NCI-H128 (cell line): ENCODE measurements at regions not wholly inside any gene's neighbourhood (a gene's known extent, or its start where the extent isn't known, plus 50 kb on each side); places are given as distances from the start of the nearest gene placed in this dataset.

Experiments
- DNase-seq: peaks from one replicate; lab custom pipeline; 2025; ENCODE audit not compliant: unreplicated experiment; lab: John Stamatoyannopoulos, UW

GRCh38 chr13:111924678-111925075 is 142.3 kb upstream of the SOX1 start:
- DNase-seq: no peak

GRCh38 chr13:111925146-111925875 is 141.6 kb upstream of the SOX1 start:
- DNase-seq: no peak

GRCh38 chr13:111926501-111927180 is 140.3 kb upstream of the SOX1 start:
- DNase-seq: no peak

GRCh38 chr13:111927181-111927540 is 139.8 kb upstream of the SOX1 start:
- no peak for DNase-seq

GRCh38 chr13:111929036-111929616 is 137.8 kb upstream of the SOX1 start:
- DNase-seq: no peak

- DNase-seq: no peak
Observed at GRCh38 chr13:111936267-111936925, 130.6 kb upstream of the SOX1 start.

GRCh38 chr13:111937777-111938311 is 129.1 kb upstream of the SOX1 start:
- DNase-seq: peak; percentile 75

GRCh38 chr13:111938741-111939665 is 127.9 kb upstream of the SOX1 start:
- no peak for DNase-seq

GRCh38 chr13:111939666-111940278 is 127.2 kb upstream of the SOX1 start:
- no peak for DNase-seq

- no peak for DNase-seq
Observed at GRCh38 chr13:111940892-111941291, 126.1 kb upstream of the SOX1 start.

- no peak for DNase-seq
Observed at GRCh38 chr13:111941845-111942447, 125.0 kb upstream of the SOX1 start.

- no peak for DNase-seq
Observed at GRCh38 chr13:111943229-111943795, 123.6 kb upstream of the SOX1 start.

- no peak for DNase-seq
Observed at GRCh38 chr13:111944171-111944583, 122.8 kb upstream of the SOX1 start.

GRCh38 chr13:111945086-111945485 is 121.9 kb upstream of the SOX1 start:
- DNase-seq: no peak

- no peak for DNase-seq
Observed at GRCh38 chr13:111946214-111946613, 120.7 kb upstream of the SOX1 start.

GRCh38 chr13:111947026-111947810 is 119.7 kb upstream of the SOX1 start:
- no peak for DNase-seq

GRCh38 chr13:111947876-111948275 is 119.1 kb upstream of the SOX1 start:
- no peak for DNase-seq

- no peak for DNase-seq
Observed at GRCh38 chr13:111948281-111948680, 118.7 kb upstream of the SOX1 start.

GRCh38 chr13:111948811-111949210 is 118.1 kb upstream of the SOX1 start:
- no peak for DNase-seq
